ENCODE measurements at regions not wholly inside any gene's neighbourhood (a gene's known extent, or its start where the extent isn't known, plus 50 kb on each side); places are given as distances from the start of the nearest gene placed in this dataset.

DNA sequence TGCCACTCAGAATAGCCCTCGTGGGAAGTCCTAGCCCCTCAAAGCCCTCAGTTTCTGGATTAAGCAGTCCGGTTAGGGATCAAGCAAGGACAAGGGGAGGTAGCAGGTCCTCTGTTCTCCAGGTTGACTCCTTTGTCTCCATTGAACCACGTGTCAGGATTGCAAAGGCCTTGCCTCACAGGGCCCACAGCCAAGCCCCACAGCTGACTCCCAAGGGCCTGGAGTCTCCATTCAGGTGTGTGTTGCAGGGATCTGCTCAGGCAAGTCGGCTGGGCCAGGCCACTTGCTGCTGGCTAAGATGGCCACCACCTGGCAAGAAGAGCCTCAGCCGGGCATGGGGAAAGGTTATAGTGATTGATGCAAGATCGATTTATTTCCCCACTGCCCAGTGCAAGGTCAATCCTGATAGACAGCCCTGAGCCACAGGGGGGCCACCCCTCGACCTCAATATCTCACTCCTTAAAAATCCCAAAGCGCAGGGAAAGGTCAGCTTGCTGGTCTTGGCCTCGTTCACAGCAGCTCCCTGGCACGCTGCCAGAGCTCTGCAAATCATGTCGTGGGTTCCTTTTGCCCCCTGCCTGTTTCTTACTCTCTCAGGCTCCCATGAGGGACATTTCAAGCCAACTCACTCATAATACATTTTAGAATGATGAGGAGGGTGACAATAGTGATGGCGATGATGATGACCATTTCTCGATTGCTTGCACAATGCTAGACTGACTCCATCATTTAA lies 75.9 kb downstream of the EDN3 start:
- DNase-seq: no peak

DNA sequence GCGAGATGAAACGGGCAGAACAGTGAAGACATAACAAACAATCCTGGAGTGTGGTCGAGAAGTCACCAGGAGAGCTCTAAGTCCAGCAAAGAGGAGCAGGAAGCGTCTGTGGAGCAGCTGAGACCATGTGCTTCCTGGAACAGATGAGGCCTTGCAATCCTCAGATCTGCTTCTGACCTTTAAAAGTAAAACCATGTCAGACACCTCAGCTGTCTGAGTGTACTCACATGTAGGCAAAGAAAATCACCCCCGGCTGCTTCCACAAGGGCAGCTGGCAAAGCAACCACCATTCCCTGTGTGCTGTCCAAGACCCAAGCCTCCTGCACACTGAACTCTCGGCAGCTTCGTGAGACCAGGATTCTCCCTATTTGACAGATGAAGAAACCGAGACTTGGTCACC lies 76.6 kb downstream of the EDN3 start:
- no peak for DNase-seq

DNA sequence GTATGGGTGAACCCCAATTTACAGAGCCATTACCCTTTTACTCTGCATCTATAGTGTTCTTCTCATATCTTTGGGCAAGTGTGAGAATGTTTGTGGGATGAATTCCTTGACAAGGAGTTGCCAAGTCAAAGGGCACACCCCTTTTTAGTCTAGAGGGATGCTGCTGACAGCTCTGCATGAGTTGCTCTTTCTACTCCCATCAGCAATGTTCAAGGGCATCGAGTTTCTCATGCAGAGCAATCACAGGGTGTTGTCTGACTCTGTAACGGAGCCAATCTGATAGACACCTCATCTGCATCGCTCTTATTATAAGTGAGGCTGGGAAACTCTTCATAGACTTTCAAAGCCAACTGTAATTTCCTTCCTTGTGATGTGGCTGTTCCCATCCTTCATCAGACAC lies 77.4 kb downstream of the EDN3 start:
- no peak for DNase-seq

DNA sequence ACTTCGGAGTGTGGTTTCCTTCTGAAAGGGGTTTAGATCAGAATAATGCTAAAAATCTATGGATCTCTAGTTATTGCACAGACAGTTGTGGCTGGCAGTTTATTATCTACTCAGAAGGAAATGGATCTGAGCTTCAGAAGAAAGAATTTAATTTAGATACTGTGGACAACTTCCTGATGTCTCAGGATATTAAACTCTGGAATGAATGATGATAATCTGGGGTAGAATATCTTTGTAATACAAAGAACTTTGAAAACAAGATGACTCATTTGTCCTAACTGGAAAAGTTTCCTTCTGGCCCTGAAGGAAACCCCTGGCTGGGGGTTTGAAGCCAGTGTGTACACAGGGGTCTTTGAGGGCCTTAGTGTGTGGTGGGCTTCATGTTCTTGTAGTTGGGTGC lies 78.0 kb downstream of the EDN3 start:
- DNase-seq: no peak

DNA sequence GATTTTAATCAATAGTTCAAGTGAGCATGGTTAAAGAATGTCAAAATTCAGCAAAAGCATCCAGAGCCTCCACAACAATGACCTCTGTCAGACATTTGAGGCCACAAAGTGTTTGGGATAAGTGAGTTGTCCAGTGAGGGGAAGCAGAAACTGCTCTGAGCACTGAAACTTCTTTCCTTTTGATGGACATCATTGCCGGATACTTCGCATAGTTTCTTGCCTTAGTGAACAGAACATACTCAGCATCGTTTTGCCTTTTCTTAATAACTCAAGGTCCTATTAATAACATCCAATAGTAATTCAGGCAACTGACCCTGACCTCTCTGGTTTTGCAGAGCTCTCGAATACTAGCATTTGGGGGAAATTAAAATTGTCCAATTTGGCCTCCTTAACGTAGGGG lies 78.6 kb downstream of the EDN3 start:
- no peak for DNase-seq

DNA sequence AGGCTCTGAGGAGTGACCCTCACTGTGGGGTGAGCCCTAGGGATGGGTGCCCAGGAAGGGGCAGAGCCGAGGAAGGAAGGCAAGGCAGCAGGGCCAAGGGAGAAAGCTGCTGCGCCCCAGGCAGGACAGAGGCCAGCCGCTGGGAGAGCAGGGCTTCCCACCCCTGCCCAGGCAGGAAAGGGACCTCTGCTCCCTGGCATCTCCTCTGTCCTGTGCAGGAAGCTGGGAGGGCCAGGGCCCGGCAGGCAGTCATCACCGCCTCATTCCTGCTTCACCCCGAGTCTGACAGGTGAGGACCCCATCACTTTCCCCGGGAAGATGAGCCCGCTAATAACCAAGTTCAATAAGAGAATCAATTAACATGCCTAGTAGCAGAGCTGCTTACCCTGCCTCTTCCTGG lies 81.3 kb downstream of the EDN3 start:
- DNase-seq: no peak

DNA sequence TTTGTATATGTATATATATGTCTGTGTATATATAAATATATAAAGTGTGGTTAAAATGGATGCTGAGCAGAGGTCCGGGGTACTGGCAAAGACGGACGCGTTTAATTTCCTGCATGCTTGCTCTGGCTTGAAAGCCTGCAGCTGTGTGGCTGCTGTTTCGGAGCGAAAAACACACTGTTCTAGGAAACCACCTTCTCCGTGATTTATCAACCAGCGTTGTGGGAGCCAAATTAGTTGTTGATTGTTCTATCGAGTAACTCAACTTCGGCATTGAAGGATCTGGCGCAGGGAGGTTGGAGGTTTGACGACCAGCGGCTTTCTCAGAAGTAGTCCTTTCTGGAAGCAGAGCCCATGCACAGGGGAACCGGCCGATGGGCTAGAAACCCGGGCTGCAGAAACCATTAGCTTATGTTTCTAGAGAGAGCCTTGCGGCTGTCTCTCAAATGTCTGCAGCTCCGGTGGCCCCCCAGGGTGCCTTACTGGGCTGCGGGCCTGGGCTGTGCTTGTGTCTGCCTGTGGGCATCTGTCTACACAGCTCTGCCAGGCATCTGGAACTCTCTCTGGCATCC lies 81.8 kb downstream of the EDN3 start:
- DNase-seq: no peak

DNA sequence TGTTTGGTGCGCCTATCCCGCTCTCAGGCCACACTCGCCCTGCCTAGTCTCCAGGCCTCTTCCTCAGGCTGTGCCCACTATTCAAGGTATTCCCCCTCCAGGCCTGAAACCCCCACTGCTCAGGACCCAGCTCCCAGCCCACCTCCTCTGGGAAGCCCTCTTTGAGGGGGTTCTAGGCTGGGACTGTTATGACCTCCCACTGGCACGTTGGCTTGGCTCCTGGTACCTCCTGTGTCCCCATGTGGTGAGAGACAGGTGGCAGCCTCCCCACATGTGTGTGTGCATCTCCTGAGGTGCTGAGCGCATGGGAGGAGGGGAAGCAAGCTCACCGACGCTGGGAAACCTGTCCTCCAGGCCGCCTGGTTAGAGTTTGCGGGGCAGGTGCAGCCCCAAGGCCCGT lies 82.5 kb downstream of the EDN3 start:
- DNase-seq: no peak

DNA sequence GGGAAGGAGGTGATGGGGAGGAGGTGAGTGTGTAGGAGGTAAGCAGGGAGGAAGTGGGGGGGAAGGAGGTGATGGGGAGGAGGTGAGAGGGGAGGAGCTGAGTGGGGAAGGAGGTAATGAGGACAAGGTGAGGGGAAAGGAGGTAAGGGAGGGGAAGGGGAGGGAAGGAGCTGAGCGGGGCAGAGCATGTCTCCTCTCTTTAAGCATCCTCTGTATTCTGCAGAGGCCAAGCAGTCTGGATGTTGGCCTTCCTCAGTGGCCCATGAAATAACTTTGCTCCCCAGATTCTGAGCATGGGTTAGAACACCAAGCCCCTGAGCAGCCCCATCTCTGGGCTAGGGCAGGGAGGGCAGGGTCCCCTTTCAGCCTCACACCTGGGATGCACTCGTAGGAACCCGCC lies 84.6 kb downstream of the EDN3 start:
- no peak for DNase-seq

DNA sequence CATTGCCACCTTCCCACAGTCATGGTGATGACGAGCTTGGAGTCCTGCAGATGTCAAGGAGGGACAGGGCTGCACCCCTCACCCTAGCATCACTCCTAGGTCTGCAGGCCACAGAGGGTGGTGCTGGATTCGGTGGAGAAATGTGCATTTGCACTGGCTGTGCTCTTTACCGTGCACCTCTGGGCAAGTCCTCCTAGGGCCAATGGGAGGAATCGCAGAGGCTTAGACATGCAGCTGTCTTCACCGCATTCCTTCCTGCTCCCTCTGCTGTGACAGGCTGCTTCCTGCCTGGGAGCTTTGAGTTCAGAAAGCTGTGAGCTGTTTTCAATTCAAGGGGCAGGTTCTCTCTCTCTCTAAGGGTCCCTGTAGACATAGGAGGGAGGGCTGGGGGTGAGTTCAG lies 85.1 kb downstream of the EDN3 start:
- no peak for DNase-seq

DNA sequence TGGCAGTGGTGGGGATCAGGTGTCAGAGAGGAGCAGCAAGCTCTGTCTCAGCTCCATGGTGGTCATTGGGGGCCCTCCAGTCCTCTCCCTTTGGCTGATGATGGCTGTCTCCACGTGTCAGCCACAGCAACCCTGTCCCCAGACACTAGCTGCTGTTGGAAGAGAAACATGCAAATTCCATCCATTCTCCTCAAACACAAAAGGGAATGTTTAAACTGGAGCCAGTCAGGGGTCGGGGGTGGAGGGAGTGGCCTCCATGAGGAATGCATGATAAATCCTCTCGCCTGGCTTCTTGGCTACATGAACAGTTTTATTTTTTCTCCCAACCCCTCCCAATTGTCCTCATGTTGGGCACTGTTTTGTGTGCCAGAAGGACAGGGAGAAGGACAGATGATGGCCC lies 86.4 kb downstream of the EDN3 start:
- DNase-seq: no peak

DNA sequence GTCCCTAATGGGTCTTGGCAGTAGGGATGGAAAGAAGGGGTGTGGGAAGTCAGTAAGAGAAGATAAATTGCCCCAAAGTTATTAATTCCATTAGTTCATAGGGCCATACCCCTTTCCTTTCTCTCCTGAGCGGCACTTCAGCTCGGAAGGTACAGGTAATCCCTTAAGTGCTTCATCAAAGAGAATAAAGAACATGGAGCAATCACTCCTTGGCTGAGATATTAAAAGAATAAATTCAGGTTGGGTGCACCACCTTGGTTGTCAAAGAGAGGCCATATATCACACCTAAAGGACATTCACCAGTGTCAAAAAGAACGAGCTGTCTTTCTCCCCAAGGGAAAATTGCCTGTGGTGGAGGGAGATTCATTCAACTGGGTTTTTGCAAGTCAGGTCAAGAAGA lies 87.5 kb downstream of the EDN3 start:
- DNase-seq: no peak

DNA sequence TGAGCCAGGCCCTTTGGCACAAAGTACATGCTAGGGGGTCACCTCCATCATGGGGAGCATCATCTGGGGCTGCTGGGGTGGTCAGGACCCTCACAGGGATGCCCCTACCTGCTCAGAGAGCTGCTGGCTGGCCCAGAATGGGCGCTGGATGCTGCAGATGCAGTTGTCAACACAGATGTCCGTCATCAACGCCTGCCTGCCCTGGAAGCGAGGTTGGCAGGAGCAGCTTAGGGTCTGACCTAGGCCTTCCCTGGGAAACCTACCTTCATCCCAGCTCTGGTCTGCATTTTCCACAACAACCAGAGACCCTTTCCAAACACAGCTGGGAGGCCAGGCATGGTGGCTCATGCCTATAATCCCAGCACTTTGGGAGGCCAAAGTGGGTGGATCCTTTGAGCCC lies 88.0 kb downstream of the EDN3 start:
- no peak for DNase-seq

DNA sequence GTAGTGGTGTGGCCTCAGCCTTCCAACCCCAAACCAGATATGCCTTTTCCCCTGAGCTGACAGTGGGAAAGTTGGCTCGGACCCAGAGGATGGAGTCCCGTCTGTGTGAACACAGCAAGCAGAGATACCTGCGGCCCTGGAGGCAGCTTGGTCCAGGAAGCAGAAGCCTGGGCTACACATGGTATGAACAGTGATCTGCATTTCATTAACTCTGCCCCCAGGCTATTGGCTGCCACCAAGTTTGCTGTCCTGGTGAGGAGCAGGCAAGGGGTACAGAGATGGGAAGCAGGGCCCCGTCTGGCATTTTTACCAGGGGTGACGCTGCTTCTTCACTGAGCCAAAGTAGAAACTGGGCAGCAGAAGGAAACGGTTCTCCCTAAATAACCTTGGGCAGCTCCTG lies 90.0 kb downstream of the EDN3 start:
- no peak for DNase-seq

DNA sequence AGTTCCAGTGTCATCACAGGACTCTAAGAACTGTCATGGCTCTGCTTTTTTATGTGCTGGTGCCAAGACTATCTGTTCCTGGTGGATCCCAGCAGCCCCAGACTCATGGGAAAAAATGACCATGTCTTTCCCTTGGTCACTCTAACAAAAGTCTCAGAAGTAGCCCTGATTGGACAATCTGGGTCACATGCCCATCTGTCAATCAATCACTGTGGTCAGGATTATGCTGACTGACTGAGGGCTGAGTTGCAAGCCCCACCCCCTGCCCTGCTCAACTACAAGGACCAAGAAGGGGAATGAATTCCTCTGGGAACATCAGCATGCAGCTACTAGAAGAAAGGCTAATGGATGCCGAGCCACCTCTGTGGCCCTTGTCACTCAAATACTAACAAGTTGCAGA lies 91.6 kb downstream of the EDN3 start:
- DNase-seq: no peak

DNA sequence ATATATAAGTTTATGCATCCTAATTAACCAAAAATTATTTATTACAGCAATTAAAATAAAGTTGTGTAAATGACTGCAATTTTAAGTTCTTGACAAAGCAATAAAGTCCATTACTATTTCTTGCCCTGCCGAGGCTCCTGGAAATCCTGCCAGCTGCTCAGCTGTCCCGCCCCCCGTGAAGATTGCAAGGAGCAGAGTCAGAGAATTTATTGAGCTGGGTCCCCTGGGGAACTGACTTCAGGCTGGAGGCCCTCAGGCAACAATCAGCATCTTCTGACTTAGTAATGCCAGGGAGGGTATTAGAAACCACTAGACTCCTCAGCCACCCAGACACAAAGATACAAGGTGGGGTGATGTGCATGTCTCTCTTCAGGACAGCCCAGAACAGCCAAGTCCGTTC lies 92.3 kb downstream of the EDN3 start:
- DNase-seq: no peak

DNA sequence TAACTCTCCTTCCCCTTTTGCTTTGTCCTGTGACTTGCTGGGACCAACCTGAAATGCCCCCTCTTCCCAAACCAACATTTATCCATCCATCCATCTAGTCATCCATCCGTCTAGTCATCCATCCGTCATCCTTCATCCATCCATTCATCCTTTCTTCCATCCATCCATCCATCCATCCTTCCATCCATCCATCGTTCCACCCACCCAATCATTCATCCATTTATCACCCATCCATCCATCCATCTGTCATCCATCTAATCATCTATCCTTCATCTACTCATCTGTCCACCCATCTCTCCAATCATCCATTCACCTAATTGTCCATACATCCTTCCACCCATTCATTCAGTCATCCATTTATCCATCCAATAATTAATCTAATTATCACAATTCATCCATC lies 92.7 kb downstream of the EDN3 start:
- no peak for DNase-seq

DNA sequence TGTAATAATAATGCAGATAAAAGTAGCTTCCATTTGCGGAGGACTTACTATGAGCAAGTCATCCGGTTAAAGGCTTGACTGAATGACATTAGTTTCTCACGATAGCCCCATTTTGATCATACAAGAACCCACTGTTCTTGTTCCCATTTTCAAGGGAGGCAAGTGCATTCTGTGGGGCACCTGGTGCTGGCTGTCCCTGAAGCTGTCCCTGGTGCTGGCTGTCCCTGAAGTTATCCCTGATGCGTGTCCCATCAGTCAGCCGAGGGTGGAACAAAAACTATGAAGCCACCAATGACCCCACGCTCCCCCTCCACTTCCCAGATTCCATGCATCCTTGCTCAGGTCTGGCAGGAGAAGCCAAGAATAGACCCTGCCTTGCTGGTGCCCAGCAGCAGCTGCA lies 95.3 kb downstream of the EDN3 start:
- DNase-seq: no peak

DNA sequence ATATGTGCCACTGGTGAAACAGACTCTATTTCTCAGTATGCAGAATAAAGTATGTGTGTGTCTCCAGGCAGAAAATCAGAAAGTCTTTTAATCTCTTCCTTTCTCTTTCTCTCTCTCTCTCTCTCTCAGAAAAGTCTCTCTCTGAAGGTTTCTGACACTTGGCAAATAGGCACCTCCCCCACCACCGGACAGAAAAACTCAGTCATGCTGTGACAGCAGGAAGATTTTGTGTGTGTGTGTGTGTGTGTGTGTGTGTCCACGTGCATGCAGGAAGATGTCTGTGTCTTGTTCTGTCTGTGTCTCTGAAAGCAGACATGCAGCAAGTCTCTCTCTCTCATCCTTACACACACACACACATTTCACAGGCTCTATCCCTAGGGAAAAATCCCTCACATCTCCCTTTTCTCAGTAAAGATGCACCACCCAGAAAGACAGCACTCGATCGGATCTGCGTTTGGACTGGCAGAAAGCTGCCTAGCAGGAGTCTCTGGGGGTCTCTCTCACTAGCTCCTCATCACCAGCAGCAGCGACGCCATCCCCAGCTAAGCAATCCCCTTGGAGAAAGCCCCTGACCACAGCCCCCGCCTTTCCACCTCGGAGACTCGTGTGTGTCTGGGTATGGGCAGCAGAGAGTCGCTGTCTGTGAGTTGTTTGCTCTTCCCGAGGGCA lies 98.3 kb downstream of the EDN3 start:
- DNase-seq: no peak

DNA sequence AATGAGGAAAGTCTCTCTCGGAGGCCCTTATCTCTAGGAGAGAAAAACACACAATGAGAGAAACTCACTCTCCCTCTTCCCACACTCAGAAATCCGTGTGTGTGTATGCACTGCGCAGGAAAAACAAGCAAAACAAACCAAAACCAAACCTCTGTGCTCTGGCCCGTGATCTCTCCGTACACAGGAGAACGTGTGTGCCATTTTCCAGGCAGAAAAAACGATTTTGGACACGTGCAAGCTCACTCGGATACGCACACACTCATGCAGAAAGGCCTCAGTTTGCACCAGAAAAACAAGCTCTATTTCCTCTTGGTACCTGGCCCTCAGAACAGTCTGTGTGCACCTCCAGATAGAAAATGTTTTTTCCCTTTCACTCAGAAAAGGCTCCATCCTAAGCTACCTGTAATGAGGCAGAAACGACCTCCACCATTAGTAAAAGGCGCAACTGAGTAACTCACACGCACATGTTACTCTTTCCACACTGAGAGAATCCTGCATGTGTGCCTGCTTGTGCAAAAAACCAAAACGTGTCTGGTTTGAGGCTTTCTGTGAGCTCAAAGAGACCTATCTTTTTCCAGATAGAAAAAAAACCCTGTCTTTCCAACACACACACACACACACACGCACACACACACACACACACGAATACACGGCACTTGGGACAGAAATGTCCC lies 99.2 kb downstream of the EDN3 start:
- no peak for DNase-seq

DNA sequence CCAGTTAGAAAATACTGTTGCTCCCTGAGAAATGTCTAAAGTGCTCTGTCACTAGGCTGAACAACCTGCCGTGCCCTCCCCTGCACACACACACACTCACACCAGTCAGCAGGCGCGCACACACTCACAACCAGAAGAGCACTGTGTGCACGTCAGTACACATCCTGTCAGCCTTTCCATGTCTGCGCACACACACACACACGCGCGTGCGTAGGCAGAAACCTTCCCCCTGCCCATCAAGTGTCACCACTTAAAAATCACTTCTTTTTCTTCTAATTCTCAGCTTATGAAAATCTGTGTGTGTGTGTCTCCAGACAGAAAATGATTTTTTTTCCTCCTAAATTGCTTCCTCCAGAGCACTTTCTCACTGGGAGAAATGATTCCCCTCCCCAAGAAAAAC lies 100.3 kb downstream of the EDN3 start:
- DNase-seq: peak; percentile 15

DNA sequence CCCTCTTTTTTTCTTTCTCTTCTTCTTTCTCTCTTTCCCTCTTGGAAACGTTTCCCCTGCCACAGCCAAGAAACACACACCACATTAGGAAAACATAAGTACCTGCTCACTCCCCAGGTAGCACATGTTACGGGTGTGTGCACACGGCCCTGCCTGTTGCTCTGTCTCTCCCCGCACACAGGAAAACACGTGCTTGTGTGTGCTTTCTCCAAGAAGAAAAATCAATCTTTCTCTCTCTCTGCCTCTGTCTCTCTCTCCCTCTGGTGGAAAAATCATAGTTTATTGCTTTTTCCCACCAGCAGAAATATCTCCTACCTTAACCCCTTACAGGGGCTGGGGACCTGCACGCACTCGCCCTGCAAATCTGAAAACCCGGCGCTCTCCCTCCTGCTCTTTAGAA lies 102.3 kb downstream of the EDN3 start:
- DNase-seq: no peak

DNA sequence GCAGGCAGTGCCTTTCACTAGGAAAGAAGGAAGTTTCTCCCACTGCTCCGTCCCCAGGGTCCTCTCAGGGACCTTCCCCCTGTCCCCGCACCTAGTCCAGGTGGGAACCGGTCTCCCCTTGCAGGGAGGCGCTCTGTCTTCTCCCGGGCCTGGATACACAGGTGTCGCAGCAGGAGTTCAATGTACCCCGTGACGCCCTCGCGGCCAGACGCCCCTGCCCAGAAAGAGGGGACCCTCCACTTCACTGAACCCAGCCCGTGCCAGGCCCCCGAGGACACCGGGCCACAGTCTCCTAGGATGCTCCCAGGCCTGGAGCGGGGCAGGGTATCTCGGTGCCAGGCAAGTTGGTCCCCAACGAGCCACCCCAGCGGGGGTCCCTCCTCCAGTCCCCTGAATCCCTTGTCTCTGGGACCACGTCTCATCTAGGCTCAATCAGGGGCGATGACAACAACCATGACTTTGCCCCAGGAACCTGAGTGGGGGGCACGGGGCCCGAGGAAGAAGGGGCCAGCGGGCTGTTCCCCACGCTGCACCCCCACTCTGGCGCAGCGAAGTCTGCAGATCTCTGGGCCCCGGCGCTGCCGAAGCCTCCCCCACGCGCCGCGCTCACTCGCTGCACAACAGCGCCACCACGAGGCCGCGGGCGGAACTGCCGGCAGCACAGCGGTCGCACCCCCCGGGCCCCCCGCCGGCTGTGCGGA lies 103.0 kb downstream of the EDN3 start:
- peak; percentile 63 for DNase-seq

DNA sequence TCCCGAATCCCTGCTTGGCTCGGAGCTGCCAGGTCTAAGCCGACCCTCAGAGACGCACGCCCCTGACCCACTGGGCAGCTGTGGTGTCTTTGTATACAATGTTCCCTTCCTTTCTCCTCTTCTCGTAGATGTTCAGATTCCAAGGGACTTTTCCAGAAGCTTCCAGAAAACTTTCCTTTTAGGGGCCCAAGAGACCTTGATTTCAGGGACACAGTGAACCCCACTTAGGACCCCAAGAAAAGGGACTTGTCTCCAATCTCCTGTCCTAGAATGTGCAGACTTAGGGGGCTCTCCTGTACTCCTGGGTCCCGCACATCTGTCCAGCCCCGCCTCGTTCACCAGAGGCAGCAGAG lies 103.5 kb downstream of the EDN3 start:
- no peak for DNase-seq

All from CD4-positive, alpha-beta T cell treated with Interleukin-10 for 1 hour (primary cell).